NCI-H82 treated with DMSO at 0.1 percent for 48 hours (cell line): ENCODE measurements at regions not wholly inside any gene's neighbourhood (a gene's known extent, or its start where the extent isn't known, plus 50 kb on each side); places are given as distances from the start of the nearest gene placed in this dataset.
A peak's percentile ranks its signal among the peaks of the same experiment; 100 is the strongest.

Experiments used
- DNase-seq: peaks from one replicate; lab custom pipeline; 2025; ENCODE audit not compliant: unreplicated experiment; lab: John Stamatoyannopoulos, UW

DNA sequence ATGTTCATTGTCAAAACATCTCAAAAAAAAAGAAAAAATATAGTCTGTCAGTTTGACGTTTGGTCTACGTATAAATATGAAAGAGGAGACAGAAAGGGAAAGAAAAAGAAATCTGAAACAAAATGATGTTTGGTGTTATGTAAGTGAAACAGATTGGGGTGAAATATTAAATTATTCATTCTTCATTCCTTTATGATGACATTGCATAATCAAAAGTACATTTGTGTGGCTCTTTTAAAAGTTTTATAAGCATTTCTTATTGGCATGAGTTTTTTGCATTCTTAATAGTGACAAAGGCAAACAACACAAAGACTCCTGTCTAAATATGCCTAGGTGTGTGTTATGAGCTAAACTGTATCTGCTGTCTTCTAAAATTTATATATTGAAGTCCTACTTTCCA is 232.6 kb downstream of the EFNB2 start:
- DNase-seq = no peak

DNA sequence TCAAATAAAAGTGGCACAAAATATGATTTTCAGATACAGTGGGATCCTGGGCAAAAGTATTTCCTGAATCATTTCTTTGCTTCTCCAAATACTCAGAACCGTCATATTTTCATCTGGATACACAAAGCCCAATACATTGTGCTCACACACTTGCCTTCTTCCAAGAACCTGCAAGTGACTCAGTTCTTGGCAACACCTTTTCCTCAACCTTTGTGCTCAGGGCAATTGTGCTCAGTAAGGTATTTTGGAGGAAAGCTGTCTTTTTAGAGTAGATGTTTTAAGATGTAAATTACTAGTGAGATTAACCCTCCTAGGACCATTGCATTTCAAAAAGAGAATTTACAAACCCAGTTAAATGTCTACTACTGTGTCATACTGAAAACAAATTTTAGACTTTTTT is 233.5 kb downstream of the EFNB2 start:
- no peak for DNase-seq

DNA sequence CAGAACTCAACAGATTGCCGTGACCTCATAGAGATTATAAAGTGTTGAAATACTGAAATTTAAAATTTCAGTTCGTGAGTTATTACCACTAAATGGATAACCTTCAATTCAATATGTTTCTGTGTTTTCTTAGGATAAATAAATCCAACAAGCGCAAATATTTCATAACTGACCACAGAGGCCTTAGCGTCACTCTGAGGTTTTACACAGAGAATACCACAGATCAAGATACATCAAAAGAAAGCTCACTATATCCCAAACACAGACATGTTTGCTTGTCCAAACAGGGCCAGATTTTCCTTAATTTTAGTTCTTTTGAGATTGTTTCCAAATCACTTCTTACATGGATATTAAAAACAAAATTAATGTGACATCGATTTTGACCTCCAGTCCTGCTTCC is 235.8 kb downstream of the EFNB2 start:
- DNase-seq = no peak

DNA sequence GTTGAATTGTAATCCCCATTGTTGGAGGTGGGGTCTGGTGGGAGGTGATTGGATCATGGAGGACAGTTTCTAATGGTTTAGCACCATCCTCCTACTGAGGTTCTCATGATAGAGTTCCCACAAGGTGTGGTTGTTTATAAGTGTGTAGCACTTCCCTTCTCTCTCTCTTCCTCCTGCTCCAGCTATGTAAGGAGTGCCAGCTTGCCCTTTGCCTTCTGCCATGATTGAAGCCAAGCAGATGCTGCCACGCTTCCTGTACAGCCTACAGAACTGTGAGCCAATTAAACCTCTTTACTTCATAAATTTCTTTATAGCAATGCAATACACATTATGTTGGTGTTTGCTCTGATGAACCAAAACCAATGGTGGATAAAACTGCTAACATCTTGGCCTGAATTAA is 238.2 kb downstream of the EFNB2 start:
- no peak for DNase-seq

DNA sequence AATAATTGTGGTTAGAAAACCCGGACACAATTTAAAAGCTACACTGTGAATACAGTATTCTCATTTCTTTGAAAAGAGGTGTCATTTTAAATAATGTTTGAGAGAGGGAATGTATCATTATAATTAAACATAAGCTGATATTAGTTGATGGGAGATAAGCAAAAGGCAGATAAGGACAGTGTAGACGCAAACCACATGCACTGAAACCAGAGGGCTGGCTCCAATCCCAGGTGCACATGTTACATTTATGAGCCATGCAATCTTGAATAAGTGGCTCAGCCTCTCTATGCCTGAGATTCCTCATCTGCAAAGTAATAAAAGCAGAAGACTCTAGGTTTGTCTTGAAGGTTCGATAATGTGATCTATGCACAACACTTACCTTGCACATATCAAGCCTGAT is 238.7 kb downstream of the EFNB2 start:
- DNase-seq = no peak

DNA sequence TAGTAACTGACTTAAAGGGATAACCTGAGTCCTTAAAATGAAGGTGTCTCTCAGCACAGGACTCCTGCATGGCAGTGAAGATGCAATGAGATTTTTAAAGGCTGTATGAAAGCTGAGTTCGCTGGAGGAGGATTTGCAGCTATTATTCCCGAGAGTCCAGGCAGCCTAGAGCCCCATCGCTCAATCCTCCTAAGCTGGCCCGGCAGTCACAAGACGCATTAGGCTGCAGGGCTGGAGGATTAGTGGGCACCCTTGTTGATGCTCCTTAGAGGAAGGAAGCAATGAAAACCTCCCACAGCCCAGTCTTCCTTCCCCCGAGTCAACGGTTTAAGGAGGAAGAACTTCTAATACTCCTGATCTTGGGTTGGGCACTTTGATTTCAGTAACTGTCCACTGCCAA is 239.5 kb downstream of the EFNB2 start:
- DNase-seq = peak; percentile 80

DNA sequence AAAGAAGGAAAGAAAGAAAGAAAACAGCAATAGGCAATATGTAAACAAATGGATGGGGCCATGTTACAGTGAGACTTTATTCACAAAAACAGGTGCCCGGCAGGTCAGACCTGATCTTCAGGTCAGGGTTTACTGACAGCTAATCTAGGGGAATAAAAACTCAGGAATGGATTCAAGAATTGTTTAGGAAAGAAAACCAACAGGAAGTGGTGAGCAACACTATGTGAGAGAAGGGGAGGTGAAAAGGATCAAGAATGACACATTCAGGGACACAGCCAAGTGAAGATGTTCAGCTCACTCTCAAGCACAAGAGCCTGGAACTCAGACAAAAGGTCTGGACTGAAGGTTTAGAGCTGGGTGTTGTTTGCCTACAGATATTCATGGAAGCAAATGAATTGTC is 244.5 kb downstream of the EFNB2 start:
- DNase-seq = no peak

DNA sequence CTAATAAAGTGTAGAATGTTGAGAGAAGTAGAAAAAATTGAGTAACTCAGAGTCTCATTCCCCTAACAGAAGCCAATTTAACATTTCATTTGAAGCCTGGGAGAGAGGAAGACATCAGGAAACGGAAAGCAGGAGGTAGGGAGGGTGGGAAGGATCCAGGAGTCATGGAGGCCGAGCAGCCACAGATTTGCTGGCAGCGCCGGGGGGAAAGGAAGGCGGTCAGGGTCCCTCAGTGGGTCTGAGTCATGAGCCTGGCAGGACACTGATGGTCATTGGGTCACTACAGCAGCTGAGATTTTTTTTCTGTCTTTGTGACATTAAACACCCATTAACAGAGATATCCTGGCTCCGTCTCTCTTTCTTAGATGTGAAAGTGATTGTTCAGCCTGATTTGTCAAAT is 248.1 kb downstream of the EFNB2 start:
- no peak for DNase-seq

DNA sequence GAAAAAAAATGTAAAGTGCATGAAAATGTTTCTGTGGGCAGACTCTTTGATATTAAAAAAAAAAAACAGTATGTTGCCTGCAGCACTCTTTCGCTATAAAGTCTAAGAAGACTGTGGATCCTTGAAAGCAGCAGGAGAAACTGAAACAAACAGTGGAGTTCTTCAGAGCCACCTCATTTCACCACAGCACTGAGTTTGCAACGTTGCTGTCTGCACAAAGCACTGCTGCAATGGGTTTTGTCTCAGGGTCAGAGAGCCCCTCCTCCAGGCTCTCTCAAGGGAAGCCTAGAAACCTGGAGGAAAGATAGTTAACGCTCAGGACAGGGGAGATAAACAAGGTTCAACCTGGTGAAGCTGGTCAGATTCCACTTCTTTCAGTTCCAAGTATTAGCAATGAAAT is 248.7 kb downstream of the EFNB2 start:
- no peak for DNase-seq

DNA sequence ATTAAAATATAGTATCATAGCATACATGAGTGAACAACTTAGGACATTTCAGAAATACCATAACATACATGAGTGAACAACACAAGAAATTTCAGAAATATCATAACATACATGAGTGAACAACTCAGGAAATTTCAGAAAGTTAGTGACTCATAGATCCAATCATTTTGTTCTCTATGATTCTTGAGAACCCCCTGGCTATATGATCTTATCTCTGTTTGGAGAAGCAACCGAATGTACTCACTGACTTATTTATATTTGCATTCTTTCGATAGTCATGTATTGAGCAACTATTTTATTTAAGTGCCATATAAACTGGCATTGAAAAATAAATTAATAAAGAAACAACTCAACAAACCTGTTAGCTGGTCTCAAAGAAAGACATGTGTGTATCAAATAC is 251.1 kb downstream of the EFNB2 start:
- DNase-seq = no peak

DNA sequence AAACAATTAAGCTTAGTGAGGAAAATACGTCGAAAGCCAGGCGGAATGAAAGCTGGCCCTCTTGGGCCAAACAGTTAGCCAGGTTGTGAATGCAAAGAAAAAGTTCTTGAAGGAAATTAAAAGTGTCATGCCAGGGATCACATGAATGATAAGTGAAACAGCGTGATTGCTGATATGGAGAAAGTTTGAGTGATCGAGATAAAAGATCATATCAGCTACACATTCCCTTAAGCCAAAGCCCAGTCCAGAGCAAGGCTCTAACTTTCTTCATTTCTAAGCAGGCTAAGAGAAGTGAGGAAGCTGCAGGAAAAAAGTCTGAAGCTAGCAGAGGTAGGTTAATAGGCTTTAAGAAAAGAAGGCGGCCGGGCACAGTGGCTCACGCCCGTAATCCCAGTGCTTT is 254.0 kb downstream of the EFNB2 start:
- DNase-seq = no peak

DNA sequence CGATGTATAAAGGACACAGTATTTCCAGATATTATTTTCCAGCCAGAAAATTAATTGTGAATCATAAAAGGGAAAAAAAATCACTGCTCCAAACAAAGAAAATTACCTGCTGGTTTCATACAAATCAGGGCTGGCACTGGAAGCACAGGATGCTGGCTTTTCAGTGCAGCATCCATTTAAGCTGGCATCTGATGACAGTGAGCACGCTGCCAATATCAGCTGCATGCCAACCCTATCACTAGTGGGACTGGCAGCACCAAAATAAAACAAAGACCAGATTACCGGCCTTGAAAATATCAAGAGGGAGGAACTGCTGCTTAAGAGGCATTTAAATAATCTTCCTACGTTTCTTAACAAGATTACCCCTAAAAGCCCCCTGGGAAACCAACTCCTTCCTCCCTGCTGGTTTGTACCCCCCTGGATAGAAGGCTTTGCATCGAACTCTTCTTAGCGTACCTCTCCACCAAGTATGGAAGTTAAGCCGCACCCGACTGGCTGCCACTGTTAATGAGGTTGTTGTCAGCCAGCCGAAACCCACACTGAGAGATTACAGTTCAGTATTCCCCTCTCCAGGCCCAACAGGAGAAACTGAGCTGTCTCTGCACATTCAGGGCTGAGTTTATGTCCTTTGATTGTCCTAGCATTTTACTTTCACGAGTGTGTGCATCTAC is 257.8 kb downstream of the EFNB2 start:
- peak; percentile 97 for DNase-seq

DNA sequence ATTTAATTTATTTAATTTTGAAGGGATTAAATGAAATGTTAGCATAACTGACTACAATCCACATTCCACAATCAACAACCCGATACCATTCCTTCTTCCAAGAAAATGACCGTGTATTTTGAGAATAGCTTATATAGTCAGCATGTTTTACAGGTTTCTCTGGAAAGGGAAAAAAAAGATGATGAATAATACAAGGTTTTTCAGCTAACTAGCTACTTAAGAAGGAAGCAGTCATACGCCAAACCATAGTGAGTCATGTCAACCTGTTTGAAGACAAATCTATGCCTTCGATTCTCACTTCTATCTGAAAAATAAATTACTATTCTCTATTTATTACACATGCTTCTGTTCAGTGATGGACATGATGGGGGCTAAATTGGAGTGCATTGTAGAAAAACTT is 258.6 kb downstream of the EFNB2 start:
- DNase-seq = no peak

DNA sequence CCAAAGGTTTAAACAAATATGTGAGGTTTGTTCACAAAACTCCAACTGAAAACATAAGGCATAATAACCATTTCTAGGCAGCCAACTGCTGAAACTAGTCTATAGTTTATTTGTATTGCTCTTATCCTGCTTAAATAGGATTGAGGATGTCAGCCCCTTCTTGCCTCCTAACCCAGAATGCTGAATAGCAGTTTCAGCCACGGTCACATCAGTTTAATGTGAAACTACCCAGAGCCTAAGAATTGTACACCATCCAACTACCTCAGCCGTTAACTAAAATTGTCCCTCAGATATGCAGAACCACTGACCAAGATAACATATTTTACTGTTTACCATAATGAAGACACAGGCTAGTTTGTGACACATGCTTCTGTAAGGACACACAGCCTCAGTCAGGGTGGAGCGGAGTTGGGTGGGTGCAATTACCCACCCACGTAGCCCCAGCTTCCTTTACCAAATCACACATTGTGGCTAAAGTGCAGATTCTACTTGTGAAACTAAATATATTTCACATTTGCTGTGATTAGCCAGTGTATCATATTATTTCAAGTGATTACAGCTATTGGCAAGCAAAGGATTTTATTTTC is 259.9 kb downstream of the EFNB2 start:
- DNase-seq = no peak

DNA sequence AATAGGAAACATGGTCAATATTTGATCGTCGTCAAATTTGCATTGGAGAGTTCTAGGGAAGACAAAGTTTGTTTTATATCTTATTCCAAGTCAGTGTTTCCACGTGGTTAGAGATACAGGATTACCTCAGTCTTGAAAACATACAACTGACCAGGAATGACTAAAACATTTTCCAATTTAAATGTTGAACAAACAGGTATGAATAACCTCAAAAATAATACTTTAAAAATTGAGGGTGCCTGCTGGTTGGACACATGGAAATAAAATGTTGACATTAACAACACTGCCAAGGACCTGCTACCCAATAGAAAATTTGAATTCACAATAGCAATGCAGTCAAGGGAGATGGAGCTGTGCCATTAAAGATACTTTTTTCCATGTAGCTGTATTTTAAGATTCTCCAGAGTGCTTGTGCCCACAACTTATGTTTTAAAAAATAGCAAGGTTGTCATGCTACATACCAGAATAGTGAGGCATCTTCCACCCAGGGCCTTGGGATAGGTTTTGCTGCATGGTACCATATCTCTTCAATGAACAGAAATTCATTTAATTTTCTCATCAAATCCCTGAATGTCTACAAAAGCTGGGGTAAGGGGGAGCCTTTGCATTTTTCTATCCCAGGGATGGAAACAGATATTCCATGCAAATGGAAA is 260.8 kb downstream of the EFNB2 start:
- no peak for DNase-seq

DNA sequence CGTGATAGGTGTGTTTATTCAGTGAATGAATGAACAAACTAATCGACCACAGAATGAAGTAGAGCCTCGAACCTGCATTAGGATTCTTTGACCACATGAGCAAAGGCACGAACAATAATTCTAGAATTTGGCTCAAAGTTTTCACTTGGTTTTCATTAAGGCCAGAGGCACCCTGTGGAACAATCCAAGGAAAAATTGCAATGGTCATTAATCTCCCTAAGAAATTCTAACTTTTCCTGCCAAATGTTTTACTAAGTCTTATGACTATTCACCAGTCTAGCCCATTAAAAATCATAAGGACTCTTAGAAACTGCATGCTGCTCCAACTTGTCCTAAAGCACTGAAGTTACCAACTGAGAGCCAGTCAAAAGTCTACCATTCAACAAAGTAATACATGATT is 271.7 kb downstream of the EFNB2 start:
- DNase-seq = no peak

DNA sequence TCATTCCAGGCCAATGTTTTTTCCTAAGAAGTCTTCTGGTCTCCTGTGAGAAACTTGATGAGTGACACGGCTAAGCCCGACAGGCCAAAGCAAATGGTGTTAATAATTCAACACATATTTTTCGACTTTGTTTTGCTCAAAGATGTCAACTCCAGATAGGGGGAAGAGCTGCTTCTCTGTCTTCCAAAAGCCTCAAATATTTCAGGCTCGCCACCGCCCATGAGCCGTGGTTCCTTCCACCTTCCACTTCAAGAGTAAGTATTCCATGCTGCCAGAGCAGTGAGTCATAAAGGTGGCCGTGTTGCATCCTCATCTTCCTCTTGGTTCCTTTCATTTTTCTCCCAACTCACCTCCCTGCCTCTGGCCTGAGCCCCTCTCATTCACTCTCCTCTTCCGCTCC is 272.6 kb downstream of the EFNB2 start:
- no peak for DNase-seq

DNA sequence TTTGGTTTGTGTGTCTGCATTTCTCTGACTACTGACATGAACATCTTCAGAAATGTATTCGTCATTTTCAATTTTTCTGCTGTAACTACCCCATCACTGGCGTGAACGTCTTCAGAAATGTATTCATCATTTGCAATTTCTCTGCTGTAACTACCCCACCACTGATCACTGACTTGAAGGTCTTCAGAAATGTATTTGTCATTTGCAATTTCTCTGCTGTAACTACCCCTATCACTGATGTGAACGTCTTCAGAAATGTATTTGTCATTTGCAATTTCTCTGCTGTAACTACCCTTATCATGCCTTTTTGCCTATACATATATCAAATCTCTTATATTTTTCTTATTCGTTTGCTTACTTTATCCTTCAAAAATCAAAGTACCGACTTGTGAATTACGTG is 274.0 kb downstream of the EFNB2 start:
- no peak for DNase-seq

DNA sequence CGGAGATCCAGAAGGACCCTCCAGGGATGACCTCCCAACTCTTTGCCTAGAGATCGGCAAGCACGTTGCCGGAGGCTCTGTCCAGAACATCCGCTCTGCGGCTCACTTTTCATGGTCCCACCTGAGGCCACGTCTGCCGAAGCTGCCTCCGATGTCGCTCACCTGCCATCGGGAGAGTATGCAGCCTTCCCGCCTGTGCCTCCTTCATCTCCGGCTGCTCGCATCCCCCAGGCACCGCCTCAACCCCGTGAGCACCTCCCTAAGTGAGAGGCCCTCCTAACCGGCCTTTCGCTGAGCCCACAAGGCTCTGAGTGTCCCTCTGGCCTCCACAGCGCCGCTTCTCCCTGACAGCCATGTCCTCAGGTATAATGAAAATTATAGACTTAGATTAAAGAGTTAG is 275.1 kb downstream of the EFNB2 start:
- no peak for DNase-seq

DNA sequence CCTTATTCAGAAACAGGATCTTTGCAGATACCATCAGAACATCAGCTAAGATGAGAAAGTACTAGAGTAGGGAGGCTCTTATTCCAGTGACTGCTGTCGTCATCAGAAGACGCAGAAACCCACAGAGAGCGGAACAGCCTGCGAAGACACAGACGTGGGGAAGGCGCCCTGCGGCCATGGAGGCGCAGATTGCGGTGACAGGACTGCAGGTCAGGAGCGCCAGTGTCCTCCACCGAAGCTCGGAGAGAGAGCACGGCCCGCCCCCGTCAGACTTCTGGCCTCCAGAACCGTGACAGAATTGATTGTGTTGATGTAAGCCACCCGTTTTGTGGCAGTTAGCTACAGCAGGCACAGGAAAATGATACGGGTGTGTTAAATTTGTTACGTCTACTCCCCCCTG is 275.5 kb downstream of the EFNB2 start:
- DNase-seq = no peak

DNA sequence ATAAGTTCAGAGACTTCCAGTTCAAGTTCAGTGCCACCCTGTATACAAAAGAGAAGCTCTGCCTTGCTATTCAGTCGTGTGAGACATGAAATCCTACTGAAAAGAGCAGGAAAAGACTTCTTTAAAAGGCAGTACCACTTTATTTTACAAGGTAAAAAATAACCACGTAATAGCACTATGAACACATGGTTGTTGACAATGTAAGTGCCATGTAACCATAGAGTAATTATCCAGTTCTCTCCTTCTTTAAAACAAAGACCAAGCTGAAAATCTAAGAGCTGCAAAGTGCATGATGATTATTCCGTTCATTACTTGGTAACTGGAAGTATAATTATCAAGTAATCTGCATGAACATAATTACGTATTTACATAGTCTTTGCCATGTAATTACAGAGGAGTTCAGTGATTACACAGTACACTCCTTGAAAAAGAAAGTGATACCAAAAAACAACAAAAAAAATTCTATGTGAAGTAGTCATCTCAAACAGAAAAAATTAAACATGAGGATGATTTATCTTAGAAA is 288.7 kb downstream of the EFNB2 start:
- DNase-seq = no peak

DNA sequence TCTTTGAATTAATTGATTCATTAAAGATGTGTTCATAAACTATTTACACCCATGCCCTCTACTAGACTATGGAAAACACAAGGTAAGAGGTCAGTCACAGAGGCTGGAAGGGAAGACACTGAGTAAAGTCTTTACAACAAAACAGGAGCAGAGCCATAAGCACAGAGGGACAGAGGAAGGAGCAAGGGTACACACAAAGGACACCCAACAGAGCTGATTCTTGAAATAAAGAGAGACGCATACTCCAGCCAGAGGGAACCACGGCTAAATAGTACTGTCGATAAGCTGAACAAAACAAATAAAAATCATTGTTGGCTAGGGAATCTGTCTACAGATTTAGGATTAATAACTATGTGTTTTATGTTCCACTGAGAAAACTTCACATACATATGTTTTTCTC is 289.2 kb downstream of the EFNB2 start:
- DNase-seq = no peak
